Stomach (tissue), 4 donors: ENCODE measurements at regions not wholly inside any gene's neighbourhood (a gene's known extent, or its start where the extent isn't known, plus 50 kb on each side); places are given as distances from the start of the nearest gene placed in this dataset.

Experiments
- EP300 ChIP-seq: sonication (generic); formaldehyde crosslinking; IDR thresholded peaks from one replicate; pipeline ENCODE4 v1.6.1; 2017; ENCODE audit warnings: antibody characterized with exemption
- POLR2A ChIP-seq, 4 donors: fragments of 450-650 bp; IDR thresholded peaks; one replicate each; pipeline ENCODE4 v1.6.1; 2016; ENCODE audit warnings: antibody characterized with exemption in 4 of 4, control low read depth in 2 of 4, mild to moderate bottlenecking in 1 of 4, moderate library complexity in 1 of 4

GRCh38 chr10:31100662-31101061 is 69.0 kb upstream of the ZNF438 start:
- no peak for TF ChIP-seq POLR2A (IDR thresholded peaks at IDR 0.05)
- TF ChIP-seq EP300, result no peak
